Activated CD4-positive, alpha-beta T cell treated with anti-CD3 and anti-CD28 coated beads, Interleukin-2, amount 50 U/mL, for 16 hours (primary cell): ENCODE measurements at regions not wholly inside any gene's neighbourhood (a gene's known extent, or its start where the extent isn't known, plus 50 kb on each side); places are given as distances from the start of the nearest gene placed in this dataset.
"Not testable (repeated sequence)": the region's sequence is repeated elsewhere in the genome, so short reads cannot be mapped to it uniquely, and the experiment has no call there.

ENCODE experiments used
- DNase-seq: peaks from one replicate; pipeline ENCODE4 v3.0.0-alpha.2; 2020

DNA sequence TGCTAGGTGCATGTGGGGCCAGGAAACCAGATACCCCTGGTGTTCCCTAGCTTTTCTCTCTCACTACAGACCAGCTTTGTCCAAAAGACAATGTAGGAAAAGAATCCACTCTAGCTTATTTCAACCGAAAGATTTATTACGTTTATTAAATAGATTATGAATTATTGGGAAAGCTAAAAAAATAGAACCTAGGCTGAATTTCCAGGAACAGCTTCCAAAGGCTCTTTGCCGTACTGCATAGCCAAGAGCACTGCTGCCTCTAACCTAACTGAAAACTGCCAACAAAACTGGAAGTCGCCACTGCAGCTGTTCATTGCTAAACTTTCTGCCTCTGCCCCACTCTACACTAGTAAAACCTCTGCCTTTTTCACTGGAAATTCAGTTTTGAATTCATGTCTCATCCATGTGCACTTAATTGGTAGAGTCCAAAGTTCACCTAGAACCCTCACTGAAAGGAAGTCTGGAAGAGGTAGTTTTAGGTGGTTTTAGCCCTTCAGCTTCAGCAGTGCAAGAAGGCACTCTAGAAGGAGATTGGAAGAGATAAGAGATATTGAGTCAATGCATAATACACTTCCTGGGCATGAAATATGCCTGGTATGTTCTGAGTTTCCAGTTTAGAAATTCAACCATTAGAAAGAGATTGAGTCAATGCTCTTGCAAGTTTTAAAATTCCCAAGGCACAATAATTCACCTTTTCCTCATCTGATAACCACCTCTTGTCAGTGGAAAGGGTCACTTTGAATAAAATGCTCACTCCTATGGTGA lies 927.9 kb downstream of the MAT2B start:
- DNase-seq: no peak

DNA sequence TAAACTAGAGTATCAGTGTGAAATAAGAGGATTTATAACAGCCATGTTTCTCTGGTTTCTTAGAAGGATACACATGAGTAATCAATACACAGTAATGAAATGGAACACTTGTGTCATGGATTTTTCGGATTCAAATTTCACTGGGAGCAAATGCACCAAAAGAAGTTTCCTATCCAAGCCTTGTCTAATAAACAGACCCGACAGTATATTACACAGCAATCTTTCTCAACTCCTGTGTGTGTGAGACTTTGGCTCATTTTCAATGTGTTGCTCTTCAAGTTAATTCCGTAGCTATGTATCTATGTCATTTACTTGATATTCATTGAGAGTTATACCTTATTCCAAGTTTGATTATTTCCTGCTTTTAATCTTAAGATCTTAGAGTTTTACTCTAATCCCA lies 930.2 kb downstream of the MAT2B start:
- no peak for DNase-seq

DNA sequence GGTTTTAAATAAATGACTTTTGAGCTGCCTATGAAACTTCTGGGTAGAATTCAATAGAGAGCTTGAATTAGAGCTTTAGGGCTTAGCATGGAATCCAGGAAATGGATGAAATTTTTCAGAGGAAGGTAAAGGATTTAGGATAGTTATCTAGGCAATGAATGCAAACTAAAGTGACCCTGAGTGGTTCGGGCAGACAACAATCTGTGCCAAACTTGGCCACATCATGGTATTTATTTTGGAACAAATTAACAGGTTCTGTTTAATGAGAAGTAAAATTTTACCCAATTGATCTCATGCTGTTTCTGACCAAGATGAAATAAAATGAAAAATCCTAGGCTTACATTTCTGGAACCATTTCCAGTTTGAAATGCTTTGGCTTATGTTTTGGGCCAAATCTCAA lies 934.4 kb downstream of the MAT2B start:
- no peak for DNase-seq

DNA sequence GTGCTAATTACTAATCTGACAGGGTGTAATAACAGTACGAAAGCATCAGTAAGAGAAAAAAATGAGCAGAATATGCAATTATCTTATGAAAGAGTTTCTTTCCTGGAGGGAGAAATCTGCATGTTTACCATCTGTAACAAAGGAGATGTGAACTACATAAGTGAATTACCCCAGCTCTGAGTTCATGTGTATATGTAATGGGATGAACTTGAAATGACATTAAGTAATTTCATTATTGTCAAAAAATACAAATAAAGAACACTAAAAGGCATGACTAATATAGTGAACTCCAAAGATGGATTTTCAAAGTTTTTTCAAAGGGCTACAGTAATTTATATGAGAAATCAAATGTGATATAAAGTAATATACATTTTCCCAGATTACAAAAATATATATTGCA lies 944.0 kb downstream of the MAT2B start:
- no peak for DNase-seq

DNA sequence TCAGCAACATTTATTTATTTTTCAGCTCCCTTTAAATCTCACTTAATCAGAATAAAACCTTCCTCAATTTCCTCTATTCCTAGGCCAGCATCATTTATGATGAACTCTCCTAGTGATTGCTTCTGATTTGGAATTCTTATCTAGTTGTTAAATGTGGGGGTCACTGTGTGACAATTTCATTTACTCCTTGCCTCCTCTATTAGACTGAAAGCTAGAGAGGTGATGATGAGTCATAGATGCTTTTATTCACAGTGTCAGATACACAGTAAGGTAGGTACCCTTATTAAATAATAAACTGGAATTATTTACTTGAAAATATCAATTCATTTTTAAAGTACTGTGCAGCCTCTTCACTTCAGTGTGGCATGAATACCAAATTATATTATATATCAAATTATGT lies 960.6 kb downstream of the MAT2B start:
- no peak for DNase-seq

DNA sequence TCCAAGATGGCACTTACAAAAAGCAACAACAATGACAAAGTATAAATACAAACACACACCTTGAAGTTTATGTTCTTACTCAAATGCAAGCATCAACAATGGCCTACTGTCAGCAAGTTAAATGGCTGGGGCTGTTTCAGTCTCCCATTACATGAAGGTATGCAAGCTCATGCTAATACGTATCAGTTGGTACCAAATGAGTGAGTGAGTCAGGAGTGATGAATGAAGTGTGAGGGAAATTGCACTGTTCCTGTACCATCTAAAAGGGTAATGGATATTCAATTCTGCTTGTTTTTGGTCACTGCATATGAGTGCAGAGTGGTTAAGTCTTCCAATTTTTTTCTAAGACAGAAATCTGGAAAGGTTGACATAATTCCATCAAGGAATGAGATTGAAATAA lies 964.9 kb downstream of the MAT2B start:
- DNase-seq: no peak

DNA sequence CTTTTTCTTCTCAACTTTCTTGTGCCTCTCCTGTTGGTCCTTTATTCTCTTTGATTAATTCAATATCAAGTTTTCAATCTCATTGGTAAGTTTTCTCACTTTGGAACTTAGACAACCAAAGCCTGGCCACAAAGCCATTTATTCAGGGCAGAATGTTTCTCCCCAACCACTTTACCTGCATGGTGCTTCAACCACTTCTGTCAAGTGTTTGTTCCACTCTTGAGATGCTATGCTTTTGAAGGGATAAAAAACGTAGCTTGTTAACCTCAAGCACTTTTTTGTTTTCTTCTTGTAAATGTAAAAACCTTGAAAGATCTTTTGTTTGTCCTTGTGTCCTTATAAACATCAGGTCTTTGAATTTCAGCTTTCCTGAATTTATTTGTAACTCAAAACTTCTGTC lies 966.7 kb downstream of the MAT2B start:
- DNase-seq: no peak

DNA sequence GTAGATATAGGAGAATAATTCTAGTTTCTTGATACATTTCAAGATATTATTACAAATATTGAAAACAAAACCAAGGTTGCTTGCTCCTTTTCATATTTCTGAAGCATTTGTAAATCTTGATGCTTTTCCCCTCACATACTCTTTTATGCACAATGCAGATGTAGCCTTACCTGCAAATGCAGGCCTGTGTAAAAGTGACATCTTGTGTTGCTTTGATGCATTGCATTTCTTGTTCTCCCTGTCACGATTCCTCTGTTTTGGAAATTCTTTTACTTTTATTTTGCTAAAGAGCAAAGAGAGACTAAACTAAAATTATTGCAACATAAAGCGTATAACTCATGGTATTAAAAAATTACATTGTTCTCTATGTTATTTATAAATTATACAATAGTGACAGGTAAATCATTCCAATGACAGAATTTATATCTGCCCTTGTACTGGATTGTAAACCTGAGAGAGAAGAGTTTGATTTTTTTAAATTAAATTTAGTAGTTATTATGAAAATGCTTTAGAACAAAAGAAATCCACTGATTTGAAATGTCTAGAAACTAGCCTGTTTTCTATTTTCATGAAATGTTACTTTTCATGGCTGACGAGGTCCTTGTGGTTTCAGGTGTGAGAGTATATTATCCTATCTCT lies 970.0 kb downstream of the MAT2B start:
- DNase-seq: no peak

DNA sequence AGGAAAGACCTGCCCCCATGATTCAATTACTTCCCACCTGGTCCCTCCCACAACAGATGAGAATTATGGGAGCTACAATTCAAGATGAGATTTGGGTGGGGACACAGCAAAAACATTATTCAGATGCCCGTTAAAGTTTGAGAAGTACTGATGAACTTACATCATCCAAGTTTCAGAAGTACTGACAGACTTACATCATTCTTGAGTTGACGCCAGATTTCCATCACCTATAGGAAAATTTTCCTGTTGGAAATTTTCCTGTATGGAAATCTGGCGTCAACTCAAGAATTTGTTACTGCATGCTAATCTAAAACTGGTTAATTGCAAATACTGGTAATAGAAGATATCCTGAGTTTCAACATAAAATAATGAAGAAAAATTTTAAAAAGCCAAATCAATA lies 975.9 kb downstream of the MAT2B start:
- DNase-seq: no peak

DNA sequence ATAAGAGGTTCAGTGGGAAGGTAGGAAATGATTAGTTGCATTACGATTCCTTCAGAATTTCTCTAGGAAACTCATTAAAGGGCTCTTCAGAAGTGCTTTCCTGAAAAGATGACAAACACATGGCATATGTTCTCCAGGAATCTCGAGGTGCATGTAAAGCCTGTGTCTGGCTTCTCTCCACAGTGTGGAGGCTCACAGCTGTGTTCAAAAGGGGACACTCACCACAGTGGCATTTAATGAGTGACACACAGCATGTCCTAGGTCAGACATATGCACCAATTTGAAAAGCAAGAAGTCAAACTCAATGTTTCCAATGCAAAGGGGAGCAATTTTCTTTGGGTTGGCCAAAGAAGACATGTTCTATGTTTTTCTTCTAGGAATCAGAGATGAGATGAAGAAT lies 976.9 kb downstream of the MAT2B start:
- no peak for DNase-seq

DNA sequence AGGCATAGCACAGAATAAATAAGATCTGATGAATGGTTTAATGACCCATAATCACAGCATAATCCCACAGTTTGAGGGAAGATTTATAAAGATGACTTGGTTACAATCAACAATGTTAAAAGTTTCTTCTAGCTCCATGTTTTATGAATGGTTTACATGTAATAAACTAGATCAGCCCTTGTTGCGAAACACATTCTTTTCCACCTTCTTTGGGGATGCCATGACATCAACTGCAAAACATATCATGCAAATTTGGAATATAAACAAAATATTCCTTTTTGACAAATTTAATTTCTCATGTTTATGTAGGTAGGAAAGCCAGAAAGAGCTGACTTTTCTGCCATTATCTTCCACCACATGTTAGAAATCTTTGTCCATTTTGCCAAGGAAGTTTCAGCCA lies 979.5 kb downstream of the MAT2B start:
- no peak for DNase-seq

DNA sequence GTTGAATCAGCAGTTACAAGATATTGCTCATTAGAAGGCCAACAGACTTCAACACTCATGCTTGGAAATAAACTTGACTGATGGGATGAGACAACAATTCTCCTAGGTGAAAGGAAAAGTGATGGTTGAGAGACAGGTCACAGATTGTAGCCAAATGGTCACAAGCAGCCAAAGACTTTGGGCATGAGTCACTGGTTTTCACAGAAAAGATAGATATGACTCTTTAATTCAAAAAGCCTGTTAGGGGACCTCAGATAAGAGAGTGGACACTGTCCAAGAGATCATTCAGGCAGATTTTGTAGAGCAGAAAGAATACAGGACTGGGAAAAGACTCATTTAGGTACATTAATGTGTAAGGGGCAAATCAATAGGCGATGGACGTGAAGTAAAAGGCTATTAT lies 982.5 kb downstream of the MAT2B start:
- no peak for DNase-seq

DNA sequence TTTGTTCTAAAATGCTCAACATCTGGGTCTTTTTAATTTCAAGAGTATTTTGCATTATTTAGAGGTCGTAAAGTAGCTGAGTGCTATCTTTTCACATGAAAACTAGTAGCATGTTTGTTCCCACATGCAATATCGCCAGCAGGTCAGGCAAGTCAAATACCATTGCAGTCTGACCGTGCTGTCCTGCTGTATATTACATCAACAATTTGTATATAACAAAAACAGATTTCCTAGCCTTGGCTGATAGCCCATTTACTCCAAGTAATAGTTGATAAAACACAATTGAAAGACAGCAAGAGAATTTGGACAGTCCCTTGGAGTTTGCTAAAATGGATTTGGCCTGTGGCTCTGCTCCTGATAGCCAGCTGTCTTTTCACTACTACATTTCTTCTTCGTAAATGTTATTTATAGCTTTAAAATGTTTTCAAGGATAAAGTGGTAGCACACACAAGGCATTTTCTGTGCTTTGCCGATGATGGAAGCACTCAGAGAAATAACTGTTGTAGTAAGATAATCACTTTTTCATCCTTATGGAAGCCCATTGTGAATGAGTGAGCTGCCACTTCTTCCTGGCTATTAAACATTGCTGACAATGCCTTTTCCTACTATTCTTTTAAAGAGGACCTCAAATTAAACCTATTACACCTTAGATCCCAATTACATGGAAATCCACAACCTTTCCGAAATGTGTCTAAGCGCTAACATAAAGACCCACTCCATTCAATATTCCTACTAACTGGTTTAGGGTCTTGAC lies 992.1 kb downstream of the MAT2B start:
- DNase-seq: no peak

DNA sequence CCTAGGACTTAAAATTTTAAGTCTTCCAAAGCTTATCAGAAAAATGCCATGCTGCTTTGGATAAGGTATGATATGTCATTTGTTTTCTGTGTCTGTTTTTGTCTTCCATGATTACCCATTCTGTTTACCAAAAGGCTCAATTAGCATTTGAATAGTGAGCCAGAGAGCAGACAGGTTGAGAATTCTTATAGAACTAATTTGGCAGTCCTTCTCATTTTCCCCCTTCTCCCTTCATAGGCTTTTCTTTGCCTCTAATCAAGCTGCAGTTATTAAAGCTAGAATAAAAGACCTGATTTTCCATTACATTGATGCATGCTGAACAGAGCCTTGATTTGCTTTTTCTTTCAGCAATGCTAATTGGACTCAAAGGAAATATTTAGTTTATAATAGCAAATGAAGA lies 993.0 kb downstream of the MAT2B start:
- DNase-seq: no peak

DNA sequence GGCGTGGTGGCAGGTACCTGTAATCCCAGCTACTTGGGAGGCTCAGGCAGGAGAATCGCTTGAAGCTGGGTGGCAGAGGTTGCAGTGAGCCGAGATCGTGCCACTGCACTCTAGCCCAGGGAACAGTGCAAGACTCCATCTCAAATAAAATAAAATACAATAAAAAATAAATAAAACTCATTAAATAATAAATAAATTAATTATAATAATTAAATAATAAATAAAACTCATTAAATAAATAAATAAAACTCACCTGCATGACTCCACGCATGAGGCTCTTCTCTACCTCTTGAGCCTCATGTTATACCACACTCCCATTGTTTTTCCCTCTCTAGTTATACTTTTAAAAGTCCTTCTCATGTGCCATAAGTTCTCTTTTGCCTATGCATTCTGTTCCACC lies 995.4 kb downstream of the MAT2B start:
- DNase-seq: no peak

DNA sequence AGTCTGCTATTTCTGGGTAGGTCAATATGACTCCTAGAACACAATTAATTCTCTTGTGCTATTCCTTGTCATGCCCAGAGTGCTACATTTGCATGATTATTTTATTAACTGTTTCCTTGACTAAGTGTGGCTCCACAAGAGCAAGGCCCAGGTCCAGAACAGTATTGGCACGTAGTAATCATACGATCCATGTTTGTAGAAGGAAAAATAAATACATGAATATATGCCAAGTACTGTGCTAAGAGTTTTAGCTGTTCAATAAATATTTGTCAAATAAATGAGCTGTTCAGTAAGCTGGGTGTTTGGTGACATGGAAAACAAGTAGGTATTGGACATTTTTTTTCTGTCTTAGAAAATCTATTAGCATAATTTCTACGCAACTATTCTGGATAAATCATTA lies 995.9 kb downstream of the MAT2B start:
- no peak for DNase-seq

DNA sequence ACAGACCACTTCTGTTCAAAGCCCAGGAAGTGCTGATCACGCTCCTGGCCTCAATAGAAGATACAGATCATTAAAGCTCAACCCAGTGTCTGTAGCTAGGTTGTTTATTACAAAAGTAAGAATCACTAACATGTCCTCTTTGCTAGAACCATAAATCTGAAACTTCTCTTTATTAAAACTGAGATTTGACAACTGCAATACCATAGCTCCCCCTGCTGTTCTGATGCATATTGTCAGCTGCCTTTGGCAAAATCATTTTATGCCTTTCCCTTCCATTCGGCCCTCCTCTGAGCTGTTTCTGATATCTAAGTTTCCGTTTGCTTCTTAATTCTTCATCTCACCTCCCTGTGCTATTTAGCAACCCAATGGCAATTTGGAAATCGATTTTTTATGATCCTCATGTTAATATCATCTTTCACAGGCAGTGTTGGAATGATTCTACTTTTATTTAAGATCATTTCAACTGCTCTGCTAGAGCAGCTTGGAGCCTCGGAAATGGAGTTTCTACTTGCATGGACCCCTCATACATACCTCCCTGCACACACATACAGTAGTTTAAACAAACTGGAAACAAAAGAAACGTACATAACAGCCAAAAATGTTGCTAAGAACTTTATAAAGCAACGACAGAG lies 998.8 kb downstream of the MAT2B start:
- DNase-seq: peak; percentile 38

DNA sequence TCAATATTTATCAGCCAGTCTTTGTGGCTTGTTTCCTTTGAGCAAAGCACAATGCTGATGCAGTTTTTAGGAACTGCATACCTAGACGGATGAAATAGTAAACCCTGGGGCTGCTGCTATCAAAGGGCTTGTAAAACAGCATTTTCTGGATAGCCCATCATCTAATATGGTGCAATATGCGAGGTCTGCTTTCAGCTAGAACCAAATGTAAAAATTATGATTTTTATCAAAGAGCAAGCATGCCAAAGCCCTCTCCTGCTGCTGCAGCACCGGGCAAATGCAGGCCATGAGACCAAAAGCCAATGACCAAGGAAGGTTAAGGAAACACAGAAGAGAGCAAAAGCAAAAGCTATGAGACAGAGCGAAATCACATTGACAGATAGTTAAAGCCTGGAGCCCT lies 1000.4 kb downstream of the MAT2B start:
- DNase-seq: no peak

DNA sequence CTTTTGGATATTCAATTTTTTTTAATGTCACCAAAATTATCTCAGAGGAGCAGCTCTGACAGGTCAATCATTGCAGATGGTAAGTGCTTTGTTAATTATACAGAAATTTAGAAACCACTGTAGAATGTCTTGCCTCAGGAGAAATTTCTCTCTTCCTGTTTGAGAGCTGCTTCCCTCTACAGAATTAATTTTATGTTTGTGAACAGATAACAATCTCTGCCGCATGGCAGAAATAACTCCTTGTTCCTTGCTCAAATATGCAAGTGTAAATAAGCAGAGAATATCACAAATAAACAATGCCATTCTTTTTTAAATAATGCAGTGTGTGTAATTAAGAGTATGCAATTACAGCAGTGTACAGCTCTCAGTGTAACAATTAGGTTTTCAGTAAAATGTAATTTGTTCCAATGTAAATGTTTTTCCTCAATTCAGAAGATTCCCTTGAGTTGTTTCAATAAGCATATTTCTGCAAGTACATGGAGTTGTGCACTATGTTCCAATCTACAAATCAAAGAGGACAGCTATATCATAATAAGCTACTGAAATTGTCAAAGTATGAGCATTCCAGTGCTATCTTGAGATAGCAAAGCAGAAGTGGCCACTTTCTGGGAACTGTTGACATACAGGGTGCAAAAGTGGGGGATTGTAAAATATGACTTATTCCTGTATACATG lies 1012.8 kb downstream of the MAT2B start:
- DNase-seq: no peak

DNA sequence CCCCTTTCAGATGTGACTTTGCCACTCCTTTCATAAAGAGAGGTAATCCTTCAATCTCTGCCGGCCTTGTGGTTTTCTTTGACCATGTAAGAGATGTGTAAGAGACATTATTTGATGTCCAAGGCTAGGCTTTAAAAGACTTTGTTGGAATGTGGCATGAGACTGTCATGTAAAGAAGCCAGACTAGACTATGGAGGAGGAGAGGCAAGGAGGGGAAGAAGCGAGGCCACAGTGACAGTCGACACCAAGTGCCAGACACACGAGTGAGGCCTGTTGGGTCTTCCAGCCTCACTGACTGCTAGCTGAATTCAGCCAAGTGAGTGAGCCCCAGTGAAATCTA lies 1013.3 kb downstream of the MAT2B start:
- DNase-seq: no peak

DNA sequence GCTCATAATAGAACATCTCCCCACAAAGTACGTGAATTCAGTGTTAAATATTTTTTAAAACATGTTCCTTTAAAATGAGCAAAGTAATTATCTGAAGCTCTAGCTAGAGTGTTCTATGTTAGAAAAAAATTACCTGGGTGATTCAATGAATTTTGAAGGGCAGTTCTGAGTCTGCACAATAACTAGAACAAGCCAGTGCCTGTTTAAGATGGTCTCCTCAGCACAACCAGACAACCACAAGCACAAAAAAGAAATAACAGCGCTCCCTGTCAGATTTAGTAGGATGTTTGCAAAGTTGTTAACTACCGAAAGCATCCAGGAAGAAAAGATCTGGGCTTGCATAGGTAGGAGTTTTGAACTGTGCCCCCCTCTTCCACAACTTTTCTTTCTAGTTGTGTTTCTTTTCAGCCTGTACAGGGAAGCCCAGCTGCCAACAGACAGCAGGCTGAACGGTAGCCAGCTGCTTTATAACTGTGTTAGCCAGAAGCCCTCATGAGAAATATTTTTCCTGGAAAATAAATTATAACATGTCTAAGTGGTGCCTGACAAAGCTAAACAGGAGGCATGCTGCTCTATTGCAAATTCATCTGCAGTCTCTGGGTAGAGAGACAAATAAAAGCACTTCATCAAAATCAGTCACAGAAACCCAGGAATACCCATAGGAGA lies 1026.9 kb downstream of the MAT2B start:
- no peak for DNase-seq

DNA sequence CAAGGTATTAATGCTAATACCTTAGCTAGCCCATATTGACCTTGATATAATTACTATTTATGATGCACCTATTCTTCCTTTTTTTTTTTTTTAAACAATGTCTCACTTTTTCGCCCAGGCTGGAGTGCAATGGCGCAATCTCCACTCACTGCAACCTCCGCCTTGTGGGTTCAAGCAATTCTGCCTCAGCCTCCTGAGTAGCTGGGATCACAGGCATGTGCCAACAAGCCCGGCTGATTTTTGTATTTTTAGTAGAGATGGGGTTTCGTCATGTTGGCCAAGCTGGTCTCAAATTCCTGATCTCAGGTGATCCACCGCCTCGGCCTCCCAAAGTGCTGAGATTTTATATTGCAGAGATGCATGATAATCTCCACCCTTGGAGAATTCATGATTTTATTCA lies 1028.0 kb downstream of the MAT2B start:
- not testable (repeated sequence) for DNase-seq

DNA sequence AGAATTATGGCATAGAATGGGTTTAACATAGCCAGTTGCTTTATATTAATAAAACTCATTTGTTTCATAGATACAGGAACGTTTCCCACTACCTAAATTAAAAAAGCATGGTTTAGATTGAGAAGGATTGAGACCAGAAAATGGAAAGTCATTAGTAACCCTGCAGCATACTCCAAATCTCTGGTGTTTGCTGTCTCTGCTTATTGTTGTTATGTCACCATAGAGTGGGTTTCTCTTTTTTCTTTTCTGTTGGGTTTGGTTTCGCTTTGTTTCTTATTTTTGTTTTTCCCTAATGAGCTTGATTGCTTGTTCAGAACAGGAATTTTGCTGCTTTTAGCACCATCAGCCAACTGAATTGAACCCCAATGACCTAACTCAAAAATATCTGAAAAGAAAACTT lies 1034.8 kb downstream of the MAT2B start:
- no peak for DNase-seq
